DOHH2 (cell line): ENCODE measurements at regions not wholly inside any gene's neighbourhood (a gene's known extent, or its start where the extent isn't known, plus 50 kb on each side); places are given as distances from the start of the nearest gene placed in this dataset.

ENCODE experiments used
- CTCF ChIP-seq: fragments of 200-600 bp; sonication (generic); IDR thresholded peaks from one replicate; pipeline ENCODE4 v1.5.1; 2014; ENCODE audit warnings: antibody characterized with exemption, mild to moderate bottlenecking, low read depth, low read length; ENCODE audit not compliant: poor library complexity, severe bottlenecking
- EZH2phosphoT487 ChIP-seq: fragments of 200-600 bp; sonication (generic); IDR thresholded peaks from 2 replicates; pipeline ENCODE4 v1.6.1; 2017; ENCODE audit warnings: borderline replicate concordance, mild to moderate bottlenecking, antibody characterized with exemption, low read length, moderate library complexity, mixed read lengths

- TF ChIP-seq CTCF = no peak
- TF ChIP-seq EZH2phosphoT487 = no peak
These were observed 97.9 kb upstream of the MTHFD1L start for GRCh38 chr6:150767571-150768018.
